Neuronal stem cell (in vitro differentiated cells): ENCODE measurements at regions not wholly inside any gene's neighbourhood (a gene's known extent, or its start where the extent isn't known, plus 50 kb on each side); places are given as distances from the start of the nearest gene placed in this dataset.
"Not testable (repeated sequence)": the region's sequence is repeated elsewhere in the genome, so short reads cannot be mapped to it uniquely, and the experiment has no call there.

ENCODE experiments used
- DNase-seq: peaks from one replicate; pipeline ENCODE4 v3.0.0-alpha.2; 2013; ENCODE audit warnings: low spot score
- H2AFZ ChIP-seq: one replicate; pipeline ENCODE4 v1.6.1; 2013; ENCODE audit warnings: mild to moderate bottlenecking, low read length, inconsistent platforms
- H2AK5ac ChIP-seq: 2 replicates; pipeline ENCODE4 v1.6.1; 2013; ENCODE audit warnings: low read depth, mild to moderate bottlenecking, inconsistent platforms, low read length, moderate library complexity, mixed read lengths
- H2BK120ac ChIP-seq: 2 replicates; pipeline ENCODE4 v1.6.1; 2013; ENCODE audit warnings: low read depth, mild to moderate bottlenecking, inconsistent platforms, low read length, moderate library complexity, mixed read lengths
- H2BK12ac ChIP-seq: one replicate; pipeline ENCODE4 v1.6.1; 2013; ENCODE audit warnings: low read length, inconsistent platforms
- H2BK15ac ChIP-seq: 2 replicates; pipeline ENCODE4 v1.6.1; 2013; ENCODE audit warnings: mild to moderate bottlenecking, low read length, inconsistent platforms, mixed read lengths
- H2BK5ac ChIP-seq: one replicate; pipeline ENCODE4 v1.6.1; 2013; ENCODE audit warnings: inconsistent platforms, mild to moderate bottlenecking, low read length, moderate library complexity
- H3K14ac ChIP-seq: one replicate; pipeline ENCODE4 v1.6.1; 2013; ENCODE audit warnings: low read length, inconsistent platforms
- H3K18ac ChIP-seq: 2 replicates; pipeline ENCODE4 v1.6.1; 2013; ENCODE audit warnings: low read length, inconsistent platforms
- H3K23ac ChIP-seq: 2 replicates; pipeline ENCODE4 v1.6.1; 2013; ENCODE audit warnings: low read depth, mild to moderate bottlenecking, mixed read lengths, low read length, inconsistent platforms; ENCODE audit not compliant: poor library complexity
- H3K27ac ChIP-seq: replicated peaks from 3 replicates; pipeline ENCODE4 v1.5.1; 2013; ENCODE audit warnings: low read length, inconsistent platforms
- H3K27me3 ChIP-seq, 3 experiments: 2 replicates each; pipeline ENCODE4 v1.6.1; 2013; ENCODE audit warnings: low read length in 3 of 3, mild to moderate bottlenecking in 2 of 3, inconsistent platforms in 1 of 3, low read depth in 1 of 3, mixed read lengths in 1 of 3, moderate library complexity in 1 of 3; ENCODE audit not compliant: control insufficient read depth in 3 of 3, insufficient read depth in 3 of 3
- H3K36me3 ChIP-seq, 2 donors: replicated peaks in 1 of 2; 2 replicates each; pipeline ENCODE4 v1.6.1; 2013; ENCODE audit warnings: low read length in 2 of 2; ENCODE audit not compliant: control insufficient read depth in 2 of 2, insufficient read depth in 2 of 2
- H3K4ac ChIP-seq: 2 replicates; pipeline ENCODE4 v1.6.1; 2013; ENCODE audit warnings: inconsistent platforms, mild to moderate bottlenecking, low read length, moderate library complexity
- H3K4me1 ChIP-seq, 2 donors: 1 replicate in 1 of 2; 2 replicates in 1 of 2; pipeline ENCODE4 v1.6.1; 2013; ENCODE audit warnings: low read length in 2 of 2, low read depth in 1 of 2; ENCODE audit not compliant: control insufficient read depth in 2 of 2, insufficient read depth in 1 of 2
- H3K4me2 ChIP-seq: one replicate; pipeline ENCODE4 v1.6.1; 2013; ENCODE audit warnings: mild to moderate bottlenecking, low read length, inconsistent platforms; ENCODE audit not compliant: insufficient read depth, poor library complexity, severe bottlenecking
- H3K4me3 ChIP-seq, 2 donors: 2 replicates each; pipeline ENCODE4 v1.5.1; 2013; ENCODE audit warnings: low read length in 2 of 2, mild to moderate bottlenecking in 2 of 2, inconsistent platforms in 1 of 2, moderate library complexity in 1 of 2
- H3K79me1 ChIP-seq: one replicate; pipeline ENCODE4 v1.6.1; 2013; ENCODE audit warnings: low read depth, mild to moderate bottlenecking, inconsistent platforms, low read length, moderate library complexity
- H3K9ac ChIP-seq: one replicate; pipeline ENCODE4 v1.6.1; 2013; ENCODE audit warnings: mild to moderate bottlenecking, low read depth, low read length, inconsistent platforms; ENCODE audit not compliant: poor library complexity
- H3K9me3 ChIP-seq, 2 donors: replicated peaks in 1 of 2; 2 replicates each; pipeline versions ENCODE3 to v1.6.1; 2013; ENCODE audit warnings: low read length in 2 of 2, mild to moderate bottlenecking in 2 of 2, inconsistent platforms in 1 of 2, low read depth in 1 of 2, mixed read lengths in 1 of 2, moderate library complexity in 1 of 2; ENCODE audit not compliant: control insufficient read depth in 2 of 2, insufficient read depth in 1 of 2
- H4K8ac ChIP-seq: one replicate; pipeline ENCODE4 v1.6.1; 2013; ENCODE audit warnings: low read depth, mild to moderate bottlenecking, inconsistent platforms, low read length, moderate library complexity
- H4K91ac ChIP-seq: one replicate; pipeline ENCODE4 v1.6.1; 2013; ENCODE audit warnings: low read length, low read depth, mild to moderate bottlenecking, inconsistent platforms; ENCODE audit not compliant: poor library complexity
- WGBS, 2 donors: extraction: QIAGEN DNeasy Blood & Tissue Kit; methylation state at CpG; one replicate each; pipeline ENCODE4 v1.1.7; 2013; ENCODE audit warnings: missing lambda C conversion rate in 2 of 2, mixed read lengths in 1 of 2; ENCODE audit not compliant: insufficient read length in 2 of 2, insufficient replicate concordance in 1 of 2; ENCODE audit errors: extremely low coverage in 2 of 2; 5-methylcytosine and 5-hydroxymethylcytosine counted together

DNA sequence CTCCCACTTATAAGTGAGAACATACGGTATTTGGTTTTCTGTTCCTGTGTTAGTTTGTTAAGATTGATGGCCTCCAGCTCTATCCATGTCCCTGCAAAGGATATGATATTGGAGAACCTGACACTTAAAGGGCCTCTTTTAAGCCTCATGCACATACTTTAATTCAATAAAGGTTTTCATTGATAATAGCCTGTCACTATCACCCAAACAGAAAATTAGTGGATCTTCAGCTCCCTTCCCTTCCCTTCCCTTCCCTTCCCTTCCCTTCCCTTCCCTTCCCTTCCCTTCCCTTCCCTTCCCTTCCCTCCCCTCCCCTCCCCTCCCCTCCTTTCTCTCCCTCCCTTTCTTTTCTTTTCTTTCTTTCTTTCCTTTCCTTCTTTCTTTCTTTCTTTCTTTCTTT lies 78.7 kb downstream of the BUB3 start:
- not testable (repeated sequence) for H2BK5ac ChIP-seq, H3K9ac ChIP-seq, H2BK120ac ChIP-seq, H3K18ac ChIP-seq, H3K9me3 ChIP-seq, H3K4me2 ChIP-seq, H2AFZ ChIP-seq, H3K79me1 ChIP-seq, H3K4me1 ChIP-seq, H2AK5ac ChIP-seq, H3K27me3 ChIP-seq, H3K23ac ChIP-seq, H4K8ac ChIP-seq, H3K4me3 ChIP-seq, H3K27ac ChIP-seq, H3K36me3 ChIP-seq, H3K14ac ChIP-seq, DNase-seq, H4K91ac ChIP-seq, H2BK15ac ChIP-seq, H2BK12ac ChIP-seq, H3K4ac ChIP-seq
- whole genome bisulfite sequencing, 2 donors, result no CpG with 5 or more reads among the region's 1 CpG

DNA sequence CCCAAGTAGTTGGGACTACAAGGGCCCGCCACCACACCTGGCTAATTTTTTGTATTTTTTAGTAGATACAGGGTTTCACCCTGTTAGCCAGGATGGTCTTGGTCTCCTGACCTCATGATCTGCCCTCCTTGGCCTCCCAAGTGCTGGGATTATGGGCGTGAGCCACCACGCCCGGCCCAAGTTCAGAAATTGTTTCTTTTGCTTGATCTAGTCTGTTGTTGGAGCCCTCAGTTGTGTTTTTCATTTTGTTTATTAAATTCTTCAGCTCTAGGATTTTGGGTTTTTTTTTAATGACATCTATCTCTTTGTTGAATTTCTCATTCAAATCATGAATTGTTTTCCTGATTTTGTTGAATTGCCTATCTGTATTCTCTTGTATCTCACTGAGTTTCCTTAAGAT lies 80.8 kb downstream of the BUB3 start:
- not testable (repeated sequence) for H4K8ac ChIP-seq, H3K4me1 ChIP-seq, H3K4me2 ChIP-seq, H2BK15ac ChIP-seq, H3K27me3 ChIP-seq, H3K4me3 ChIP-seq, H3K36me3 ChIP-seq, H2BK120ac ChIP-seq, H3K79me1 ChIP-seq, H3K23ac ChIP-seq, H2AK5ac ChIP-seq, H3K4ac ChIP-seq, H2BK12ac ChIP-seq, H3K9me3 ChIP-seq, DNase-seq, H3K9ac ChIP-seq, H3K14ac ChIP-seq, H4K91ac ChIP-seq, H3K27ac ChIP-seq, H3K18ac ChIP-seq, H2BK5ac ChIP-seq, H2AFZ ChIP-seq
- no CpG with 5 or more reads among the region's 4 CpGs for WGBS, 2 donors

DNA sequence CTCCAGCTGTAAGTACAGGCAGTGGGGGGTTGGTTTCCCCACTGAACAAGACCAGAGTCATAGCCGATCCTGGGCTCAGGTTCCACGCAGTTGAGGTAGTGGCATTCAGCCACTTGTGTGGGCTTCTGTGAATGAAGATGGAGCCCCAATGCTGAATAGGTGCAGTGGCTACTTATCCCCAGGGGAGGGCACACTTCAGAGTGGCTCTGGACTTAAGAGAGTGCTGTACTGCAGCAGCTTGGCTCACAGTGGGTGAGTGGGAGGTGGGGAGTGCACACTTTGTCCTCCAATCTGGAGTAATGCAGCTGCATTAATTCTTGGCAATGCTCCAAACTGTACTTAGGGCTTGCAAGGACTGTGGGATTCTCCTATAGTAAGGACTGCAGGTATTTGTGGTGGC lies 81.9 kb downstream of the BUB3 start:
- no peak overlapping the region for H4K8ac ChIP-seq
- no peak overlapping the region for H4K91ac ChIP-seq
- no peaks in the 10 kb centered on the region for H3K79me1 ChIP-seq
- no peak overlapping the region for H2BK120ac ChIP-seq
- H2BK12ac ChIP-seq, result no peak overlapping the region
- H3K4me2 ChIP-seq, result no peak overlapping the region
- no peak overlapping the region for H2AFZ ChIP-seq
- no peak overlapping the region for H3K4ac ChIP-seq
- H3K4me3 ChIP-seq, result no peak overlapping the region
- no peak overlapping the region for H3K27ac ChIP-seq
- no peak for DNase-seq
- no peak overlapping the region for H3K18ac ChIP-seq
- H3K14ac ChIP-seq, result no peak overlapping the region
- H2BK15ac ChIP-seq, result no peak overlapping the region
- no peaks in the 10 kb centered on the region for H3K36me3 ChIP-seq
- H2BK5ac ChIP-seq, result no peak overlapping the region
- no peak overlapping the region for H2AK5ac ChIP-seq
- H3K4me1 ChIP-seq, result no peaks in the 10 kb centered on the region
- H3K27me3 ChIP-seq, result no peaks in the 10 kb centered on the region
- no peak overlapping the region for H3K9ac ChIP-seq
- WGBS, 2 donors, result no CpG with 5 or more reads among the region's 2 CpGs
- H3K9me3 ChIP-seq, result peaks cover 7 to 9% of the 10 kb centered on the region in 2 donors
- no peak overlapping the region for H3K23ac ChIP-seq

DNA sequence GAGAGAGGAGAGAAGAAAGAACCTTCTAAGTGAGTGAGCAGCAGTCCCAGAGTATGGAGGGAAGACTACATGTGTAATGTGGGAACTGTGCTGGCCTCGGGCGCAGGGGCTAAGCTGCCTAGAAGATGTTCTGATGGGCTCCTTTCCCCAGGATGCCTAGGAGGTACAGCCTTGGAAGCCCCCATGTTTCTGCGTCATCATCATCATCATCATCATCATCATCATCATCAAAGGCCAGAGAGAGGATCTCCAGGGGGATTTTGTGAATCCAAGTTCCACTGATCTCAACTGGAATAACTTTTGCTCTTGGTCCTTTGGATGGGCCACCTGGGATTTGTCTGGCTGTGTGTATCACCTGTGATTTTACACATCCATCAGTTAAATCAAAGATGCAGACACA lies 86.0 kb downstream of the BUB3 start:
- WGBS, 2 donors, result no CpG with 5 or more reads among the region's 3 CpGs

More for the DNA sequence above, 86.0 kb downstream of the BUB3 start:
- no peak overlapping the region for H3K18ac ChIP-seq
- no peaks in the 10 kb centered on the region for H3K27me3 ChIP-seq
- DNase-seq, result no peak
- H3K27ac ChIP-seq, result no peak overlapping the region
- no peak overlapping the region for H3K23ac ChIP-seq
- H3K4me3 ChIP-seq, result no peak overlapping the region
- H3K4ac ChIP-seq, result no peak overlapping the region
- no peak overlapping the region for H4K8ac ChIP-seq
- no peak overlapping the region for H2AK5ac ChIP-seq
- H3K36me3 ChIP-seq, result no peaks in the 10 kb centered on the region
- no peak overlapping the region for H3K14ac ChIP-seq
- no peaks in the 10 kb centered on the region for H3K4me1 ChIP-seq
- H2BK120ac ChIP-seq, result no peak overlapping the region
- no peak overlapping the region for H2BK5ac ChIP-seq
- peaks cover 2 to 4% of the 10 kb centered on the region in 2 donors for H3K9me3 ChIP-seq
- no peak overlapping the region for H3K4me2 ChIP-seq
- H2BK12ac ChIP-seq, result no peak overlapping the region
- H4K91ac ChIP-seq, result no peak overlapping the region
- H3K9ac ChIP-seq, result no peak overlapping the region
- H2AFZ ChIP-seq, result no peak overlapping the region
- H2BK15ac ChIP-seq, result no peak overlapping the region
- H3K79me1 ChIP-seq, result no peaks in the 10 kb centered on the region
